GM18909 (cell line): ENCODE measurements at regions not wholly inside any gene's neighbourhood (a gene's known extent, or its start where the extent isn't known, plus 50 kb on each side); places are given as distances from the start of the nearest gene placed in this dataset.

Source experiments
- ATAC-seq: cut with Tn5 transposase; IDR thresholded peaks from one replicate; pipeline ENCODE4 v1.9.1; 2021; ENCODE audit warnings: mild to moderate bottlenecking; ENCODE audit not compliant: unreplicated experiment, poor library complexity

GRCh38 chr6:44062771-44063560 lies 64.3 kb downstream of the MRPL14 start:
- ATAC-seq: no peak

- no peak for ATAC-seq
Observed at GRCh38 chr6:44062105-44062770, 65.0 kb downstream of the MRPL14 start.

- ATAC-seq: no peak
Observed at GRCh38 chr6:44061375-44062104, 65.7 kb downstream of the MRPL14 start.

GRCh38 chr6:44060612-44061374 lies 66.5 kb downstream of the MRPL14 start:
- no peak for ATAC-seq

GRCh38 chr6:44059359-44060346 lies 67.6 kb downstream of the MRPL14 start:
- no peak for ATAC-seq

GRCh38 chr6:44058617-44059358 lies 68.5 kb downstream of the MRPL14 start:
- ATAC-seq: peak; percentile 76

GRCh38 chr6:44057931-44058616 lies 69.2 kb downstream of the MRPL14 start:
- no peak for ATAC-seq

- ATAC-seq: no peak
Observed at GRCh38 chr6:44057238-44057930, 69.9 kb downstream of the MRPL14 start.

GRCh38 chr6:44056392-44057237 lies 70.6 kb downstream of the MRPL14 start:
- ATAC-seq: no peak

GRCh38 chr6:44054721-44055559 lies 72.3 kb downstream of the MRPL14 start:
- ATAC-seq: no peak

GRCh38 chr6:44053760-44054556 lies 73.3 kb downstream of the MRPL14 start:
- no peak for ATAC-seq

GRCh38 chr6:44053106-44053756 lies 74.0 kb downstream of the MRPL14 start:
- ATAC-seq: no peak

GRCh38 chr6:44052419-44053023 lies 74.7 kb downstream of the MRPL14 start:
- no peak for ATAC-seq

- no peak for ATAC-seq
Observed at GRCh38 chr6:44051515-44051914, 75.7 kb downstream of the MRPL14 start.
